Smooth muscle cell (in vitro differentiated cells): ENCODE measurements at regions not wholly inside any gene's neighbourhood (a gene's known extent, or its start where the extent isn't known, plus 50 kb on each side); places are given as distances from the start of the nearest gene placed in this dataset.

Source experiments
- DNase-seq: peaks from one replicate; lab custom pipeline; 2025; ENCODE audit not compliant: unreplicated experiment; lab: John Stamatoyannopoulos, UW
- H2AFZ ChIP-seq: fragments of 200-600 bp; sonication (generic); 2 replicates; pipeline ENCODE4 v1.6.0; 2016; ENCODE audit warnings: antibody characterized with exemption, low read depth, mild to moderate bottlenecking
- H3F3A ChIP-seq: fragments of 200-600 bp; sonication (generic); 2 replicates; pipeline ENCODE4 v1.6.0; 2017; ENCODE audit warnings: antibody characterized with exemption, low read depth
- H3K27ac ChIP-seq: fragments of 200-600 bp; sonication (generic); 2 replicates; pipeline ENCODE4 v1.5.1; 2016; ENCODE audit warnings: low read depth, mild to moderate bottlenecking
- H3K27me3 ChIP-seq: fragments of 200-600 bp; sonication (generic); 2 replicates; pipeline ENCODE4 v1.6.1; 2016; ENCODE audit warnings: low read depth, mild to moderate bottlenecking
- H3K36me3 ChIP-seq: fragments of 200-600 bp; sonication (generic); 2 replicates; pipeline ENCODE4 v1.5.1; 2016; ENCODE audit warnings: low read depth
- H3K4me1 ChIP-seq: fragments of 200-600 bp; sonication (generic); 2 replicates; pipeline ENCODE4 v1.5.1; 2016; ENCODE audit warnings: low read depth
- H3K4me2 ChIP-seq: fragments of 200-600 bp; sonication (generic); 2 replicates; pipeline ENCODE4 v1.6.0; 2016; ENCODE audit warnings: mild to moderate bottlenecking
- H3K4me3 ChIP-seq: fragments of 200-600 bp; sonication (generic); 2 replicates; pipeline ENCODE4 v1.5.1; 2016; ENCODE audit warnings: mild to moderate bottlenecking
- H3K79me2 ChIP-seq: fragments of 200-600 bp; sonication (generic); 2 replicates; pipeline ENCODE4 v1.6.0; 2016; ENCODE audit warnings: low read depth, mild to moderate bottlenecking
- H3K9ac ChIP-seq: fragments of 200-600 bp; sonication (generic); 2 replicates; pipeline ENCODE4 v1.6.0; 2016; ENCODE audit warnings: low read depth
- H3K9me3 ChIP-seq: fragments of 200-600 bp; sonication (generic); replicated peaks from 2 replicates; pipeline ENCODE4 v1.5.1; 2016; ENCODE audit warnings: low read depth
- H4K20me1 ChIP-seq: fragments of 200-600 bp; sonication (generic); 2 replicates; pipeline ENCODE4 v1.6.0; 2016; ENCODE audit warnings: low read depth
- WGBS: methylation state at CpG from one replicate; pipeline ENCODE4 v1.1.7; 2016; ENCODE audit warnings: low lambda C conversion rate; 5-methylcytosine and 5-hydroxymethylcytosine counted together
- TF ChIP-seq, protein P1 (sequence below): fragments of 200-600 bp; sonication (generic); IDR thresholded peaks from 2 replicates; pipeline ENCODE4 v1.5.1; 2017; ENCODE audit warnings: borderline replicate concordance, mild to moderate bottlenecking, antibody characterized with exemption; ENCODE audit not compliant: insufficient read depth, poor library complexity, severe bottlenecking

GRCh38 chr16:65922923-65923322 lies 443.6 kb upstream of the CDH5 start:
- DNase-seq = no peak
- 92% methylated on average over 4 of the region's 4 CpGs for WGBS
- H3K36me3 ChIP-seq = no peaks in the 10 kb centered on the region
- H4K20me1 ChIP-seq = no peaks in the 10 kb centered on the region
- TF ChIP-seq, protein P1, sequence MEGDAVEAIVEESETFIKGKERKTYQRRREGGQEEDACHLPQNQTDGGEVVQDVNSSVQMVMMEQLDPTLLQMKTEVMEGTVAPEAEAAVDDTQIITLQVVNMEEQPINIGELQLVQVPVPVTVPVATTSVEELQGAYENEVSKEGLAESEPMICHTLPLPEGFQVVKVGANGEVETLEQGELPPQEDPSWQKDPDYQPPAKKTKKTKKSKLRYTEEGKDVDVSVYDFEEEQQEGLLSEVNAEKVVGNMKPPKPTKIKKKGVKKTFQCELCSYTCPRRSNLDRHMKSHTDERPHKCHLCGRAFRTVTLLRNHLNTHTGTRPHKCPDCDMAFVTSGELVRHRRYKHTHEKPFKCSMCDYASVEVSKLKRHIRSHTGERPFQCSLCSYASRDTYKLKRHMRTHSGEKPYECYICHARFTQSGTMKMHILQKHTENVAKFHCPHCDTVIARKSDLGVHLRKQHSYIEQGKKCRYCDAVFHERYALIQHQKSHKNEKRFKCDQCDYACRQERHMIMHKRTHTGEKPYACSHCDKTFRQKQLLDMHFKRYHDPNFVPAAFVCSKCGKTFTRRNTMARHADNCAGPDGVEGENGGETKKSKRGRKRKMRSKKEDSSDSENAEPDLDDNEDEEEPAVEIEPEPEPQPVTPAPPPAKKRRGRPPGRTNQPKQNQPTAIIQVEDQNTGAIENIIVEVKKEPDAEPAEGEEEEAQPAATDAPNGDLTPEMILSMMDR = no peak
- no peak overlapping the region for H3K27ac ChIP-seq
- no peaks in the 10 kb centered on the region for H3K4me1 ChIP-seq
- no peaks in the 10 kb centered on the region for H3K79me2 ChIP-seq
- no peaks in the 10 kb centered on the region for H3F3A ChIP-seq
- H3K4me3 ChIP-seq = no peak overlapping the region
- H3K27me3 ChIP-seq = no peaks in the 10 kb centered on the region
- H3K4me2 ChIP-seq = no peak overlapping the region
- no peak overlapping the region for H2AFZ ChIP-seq
- no peak overlapping the region for H3K9ac ChIP-seq
- H3K9me3 ChIP-seq = no peaks in the 10 kb centered on the region

DNA sequence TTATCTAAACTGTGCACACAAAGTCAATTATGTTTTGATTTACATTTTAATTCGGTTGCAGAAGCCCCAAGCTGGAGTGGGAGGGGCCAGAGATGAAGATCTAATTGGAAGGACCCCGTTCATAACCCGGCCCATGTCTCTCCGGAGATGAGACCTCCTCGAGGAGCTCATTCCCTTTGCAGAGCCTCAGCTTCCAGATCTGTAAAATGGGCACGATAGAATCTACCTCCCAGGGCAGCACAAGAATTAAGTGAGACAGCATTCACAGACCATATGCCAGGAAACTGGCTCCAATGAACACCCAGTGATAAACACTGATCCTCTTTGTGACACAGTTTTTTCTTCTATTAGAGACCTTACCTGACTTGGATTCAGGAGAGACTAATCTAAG lies 446.5 kb upstream of the CDH5 start:
- H3K36me3 ChIP-seq = no peaks in the 10 kb centered on the region
- H3K79me2 ChIP-seq = no peaks in the 10 kb centered on the region
- H2AFZ ChIP-seq = no peak overlapping the region
- WGBS = 96% methylated on average over 6 of the region's 6 CpGs
- H3K4me2 ChIP-seq = no peak overlapping the region
- H4K20me1 ChIP-seq = no peaks in the 10 kb centered on the region
- no peak overlapping the region for H3K4me3 ChIP-seq
- no peaks in the 10 kb centered on the region for H3K4me1 ChIP-seq
- no peak for DNase-seq
- TF ChIP-seq, protein P1 = no peak
- H3K9me3 ChIP-seq = no peaks in the 10 kb centered on the region
- no peak overlapping the region for H3K27ac ChIP-seq
- no peaks in the 10 kb centered on the region for H3F3A ChIP-seq
- no peaks in the 10 kb centered on the region for H3K27me3 ChIP-seq
- H3K9ac ChIP-seq = no peak overlapping the region

DNA sequence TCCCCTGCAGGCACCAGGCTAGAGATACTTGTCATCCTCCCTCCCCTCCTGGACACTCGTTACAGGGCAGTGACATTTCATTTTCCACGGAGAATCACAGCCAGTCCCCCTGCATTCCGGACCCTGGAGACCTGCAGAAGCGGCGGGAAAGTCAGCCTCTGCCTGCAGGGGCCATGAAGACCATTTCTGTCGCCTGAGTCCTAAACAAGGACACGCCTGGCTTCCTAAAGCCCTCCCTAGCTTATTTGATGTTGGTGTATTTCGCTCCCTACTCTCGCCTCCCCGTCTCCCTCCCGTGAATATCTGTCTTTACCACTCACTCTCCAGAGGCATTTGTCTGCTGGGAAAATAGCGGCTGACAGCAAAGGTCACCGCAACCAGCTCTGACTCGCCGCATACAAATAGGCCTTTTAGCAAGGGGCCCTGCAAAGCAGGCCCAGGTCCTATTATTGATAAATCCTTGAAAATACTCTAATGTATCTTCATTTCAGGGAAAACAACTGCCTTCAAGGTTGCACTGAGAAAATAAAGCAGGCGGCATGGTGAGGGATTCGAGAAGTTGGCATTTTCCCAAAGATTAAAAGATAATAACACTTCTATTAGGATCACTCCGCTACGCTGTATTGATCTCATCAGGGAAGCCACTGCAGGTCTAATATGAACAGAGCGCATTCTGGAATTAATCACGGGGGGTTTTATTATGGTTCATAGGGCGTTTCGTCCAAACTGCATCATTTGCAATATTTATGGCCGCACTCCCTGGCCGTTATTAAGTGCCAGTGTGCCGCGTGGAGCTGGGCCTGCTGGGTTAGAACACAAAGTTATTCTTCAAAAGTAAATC lies 447.1 kb upstream of the CDH5 start:
- 78% methylated on average over 27 of the region's 27 CpGs for WGBS
- H3K27ac ChIP-seq = no peak overlapping the region
- H3K9ac ChIP-seq = no peak overlapping the region
- no peaks in the 10 kb centered on the region for H3K36me3 ChIP-seq
- H3K4me3 ChIP-seq = no peak overlapping the region
- no peaks in the 10 kb centered on the region for H4K20me1 ChIP-seq
- H3K9me3 ChIP-seq = no peaks in the 10 kb centered on the region
- TF ChIP-seq, protein P1 = no peak
- H2AFZ ChIP-seq = no peak overlapping the region
- H3K27me3 ChIP-seq = no peaks in the 10 kb centered on the region
- H3K4me2 ChIP-seq = no peak overlapping the region
- no peaks in the 10 kb centered on the region for H3K79me2 ChIP-seq
- DNase-seq = no peak
- H3F3A ChIP-seq = no peaks in the 10 kb centered on the region
- no peaks in the 10 kb centered on the region for H3K4me1 ChIP-seq

GRCh38 chr16:65917466-65917865 lies 449.0 kb upstream of the CDH5 start:
- Histone ChIP-seq H2AFZ (no peak overlapping the region), H3K27ac (no peak overlapping the region), H4K20me1 (no peaks in the 10 kb centered on the region), H3K9me3 (no peaks in the 10 kb centered on the region), H3K4me3 (no peak overlapping the region), H3K9ac (no peak overlapping the region), H3K36me3 (no peaks in the 10 kb centered on the region), H3K79me2 (no peaks in the 10 kb centered on the region), H3K27me3 (no peaks in the 10 kb centered on the region), H3K4me1 (no peaks in the 10 kb centered on the region), H3K4me2 (no peak overlapping the region), H3F3A (no peaks in the 10 kb centered on the region)
- 65% methylated on average over 2 of the region's 2 CpGs for WGBS
- no peak for DNase-seq
- TF ChIP-seq, protein P1 = no peak
